ENCODE measurements at regions not wholly inside any gene's neighbourhood (a gene's known extent, or its start where the extent isn't known, plus 50 kb on each side); places are given as distances from the start of the nearest gene placed in this dataset.

DNA sequence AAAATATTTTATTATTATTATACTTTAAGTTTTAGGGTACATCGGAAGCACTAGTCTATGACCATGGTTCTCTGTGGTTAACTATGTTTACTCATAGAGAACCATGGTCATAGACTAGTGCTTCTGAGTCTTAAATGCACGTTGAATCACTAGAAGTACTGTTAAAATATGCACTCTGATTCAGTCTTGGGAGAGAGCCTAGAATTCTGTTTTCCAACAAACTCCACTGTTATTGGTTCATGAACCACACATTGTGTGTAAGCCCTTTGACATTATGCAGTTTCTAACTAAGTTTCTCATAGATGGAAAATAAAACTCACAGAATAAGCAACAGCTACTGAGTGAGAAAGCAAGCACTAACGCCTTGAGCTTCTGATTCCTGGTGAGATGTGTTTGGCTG, 1120.6 kb downstream of the SORCS1 start:
- H4K20me1 ChIP-seq (replicated peaks; ENCODE audit: control insufficient read depth, extremely low read depth, insufficient read depth, low read length) = no peaks in the 10 kb centered on the region
- H3K36me3 ChIP-seq (ENCODE audit: control insufficient read depth in 2 of 2, extremely low read depth in 1 of 2, insufficient read depth in 2 of 2, low read length in 2 of 2) = no peaks in the 10 kb centered on the region
- TF ChIP-seq, protein P1, sequence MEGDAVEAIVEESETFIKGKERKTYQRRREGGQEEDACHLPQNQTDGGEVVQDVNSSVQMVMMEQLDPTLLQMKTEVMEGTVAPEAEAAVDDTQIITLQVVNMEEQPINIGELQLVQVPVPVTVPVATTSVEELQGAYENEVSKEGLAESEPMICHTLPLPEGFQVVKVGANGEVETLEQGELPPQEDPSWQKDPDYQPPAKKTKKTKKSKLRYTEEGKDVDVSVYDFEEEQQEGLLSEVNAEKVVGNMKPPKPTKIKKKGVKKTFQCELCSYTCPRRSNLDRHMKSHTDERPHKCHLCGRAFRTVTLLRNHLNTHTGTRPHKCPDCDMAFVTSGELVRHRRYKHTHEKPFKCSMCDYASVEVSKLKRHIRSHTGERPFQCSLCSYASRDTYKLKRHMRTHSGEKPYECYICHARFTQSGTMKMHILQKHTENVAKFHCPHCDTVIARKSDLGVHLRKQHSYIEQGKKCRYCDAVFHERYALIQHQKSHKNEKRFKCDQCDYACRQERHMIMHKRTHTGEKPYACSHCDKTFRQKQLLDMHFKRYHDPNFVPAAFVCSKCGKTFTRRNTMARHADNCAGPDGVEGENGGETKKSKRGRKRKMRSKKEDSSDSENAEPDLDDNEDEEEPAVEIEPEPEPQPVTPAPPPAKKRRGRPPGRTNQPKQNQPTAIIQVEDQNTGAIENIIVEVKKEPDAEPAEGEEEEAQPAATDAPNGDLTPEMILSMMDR (IDR thresholded peaks at IDR 0.05; ENCODE audit: extremely low read depth in 1 of 2, insufficient read depth in 1 of 2, low read depth in 1 of 2, low read length in 2 of 2) = no peak
- TF ChIP-seq FOS (IDR thresholded peaks at IDR 0.05; ENCODE audit: borderline replicate concordance, insufficient read depth, low read length) (no peak), POLR2AphosphoS5 (IDR thresholded peaks at IDR 0.05; ENCODE audit: insufficient read depth, low read depth, low read length) (no peak), EZH2 (IDR thresholded peaks at IDR 0.05; ENCODE audit: borderline replicate concordance, low read depth, low read length, severe bottlenecking) (no peak), POLR2A (IDR thresholded peaks at IDR 0.05; ENCODE audit: low read depth, low read length) (no peak), JUN (IDR thresholded peaks at IDR 0.05; ENCODE audit: borderline replicate concordance, insufficient read depth, insufficient read length, low read depth) (no peak), MYC (IDR thresholded peaks at IDR 0.05; ENCODE audit: low read depth, low read length) (no peak), MAX (IDR thresholded peaks at IDR 0.05; ENCODE audit: insufficient read depth, insufficient read length) (no peak), GATA2 (IDR thresholded peaks at IDR 0.05; ENCODE audit: insufficient read depth, insufficient read length, low read depth, low read length) (no peak)
- CTCF ChIA-PET = no interaction called here
- H3K4me3 ChIP-seq (replicated peaks in 1 of 3; ENCODE audit: insufficient read depth in 1 of 3, low read depth in 1 of 3, low read length in 3 of 3) = no peak overlapping the region
- H2AFZ ChIP-seq (ENCODE audit: low read depth, low read length) = no peak overlapping the region
- dilution Hi-C loops (cut with MboI; ENCODE audit: extremely low pct_ligation_motif_present, low sequenced_read_pairs) (no loop called here), intact Hi-C loops (cut with micrococcal nuclease) (no loop called here)
- no peaks in the 10 kb centered on the region for H3K9me1 ChIP-seq (replicated peaks; ENCODE audit: control insufficient read depth, extremely low read depth, insufficient read depth, low read length)
- no TSS peak for BruUV-seq (replicated peaks)
- H3K79me2 ChIP-seq (ENCODE audit: control insufficient read depth, insufficient read depth, low read length) = no peaks in the 10 kb centered on the region
- H3K27me3 ChIP-seq (ENCODE audit: control insufficient read depth in 2 of 2, insufficient read depth in 2 of 2, low read length in 2 of 2) = no peaks in the 10 kb centered on the region
- H3K9ac ChIP-seq (replicated peaks; ENCODE audit: extremely low read depth, insufficient read depth, low read length) = no peak overlapping the region
- H3K4me1 ChIP-seq (ENCODE audit: control insufficient read depth, extremely low read depth, insufficient read depth, low read length) = no peaks in the 10 kb centered on the region
- peaks cover 2% of the 10 kb centered on the region for H3K9me3 ChIP-seq (replicated peaks; ENCODE audit: control insufficient read depth, insufficient read depth, low read length)
- no peak overlapping the region for H3K4me2 ChIP-seq (ENCODE audit: insufficient read depth, low read length)
- no peak for DNase-seq (ENCODE audit: low read depth, low spot score)
- no peak for FAIRE-seq
- no peak overlapping the region for H3K27ac ChIP-seq (ENCODE audit: insufficient read depth, low read depth, low read length)
- POLR2A ChIA-PET = no interaction called here

Data from endothelial cell of umbilical vein (primary cell).